ENCODE measurements at regions not wholly inside any gene's neighbourhood (a gene's known extent, or its start where the extent isn't known, plus 50 kb on each side); places are given as distances from the start of the nearest gene placed in this dataset.
"Not testable (repeated sequence)": the region's sequence is repeated elsewhere in the genome, so short reads cannot be mapped to it uniquely, and the experiment has no call there.

DNA sequence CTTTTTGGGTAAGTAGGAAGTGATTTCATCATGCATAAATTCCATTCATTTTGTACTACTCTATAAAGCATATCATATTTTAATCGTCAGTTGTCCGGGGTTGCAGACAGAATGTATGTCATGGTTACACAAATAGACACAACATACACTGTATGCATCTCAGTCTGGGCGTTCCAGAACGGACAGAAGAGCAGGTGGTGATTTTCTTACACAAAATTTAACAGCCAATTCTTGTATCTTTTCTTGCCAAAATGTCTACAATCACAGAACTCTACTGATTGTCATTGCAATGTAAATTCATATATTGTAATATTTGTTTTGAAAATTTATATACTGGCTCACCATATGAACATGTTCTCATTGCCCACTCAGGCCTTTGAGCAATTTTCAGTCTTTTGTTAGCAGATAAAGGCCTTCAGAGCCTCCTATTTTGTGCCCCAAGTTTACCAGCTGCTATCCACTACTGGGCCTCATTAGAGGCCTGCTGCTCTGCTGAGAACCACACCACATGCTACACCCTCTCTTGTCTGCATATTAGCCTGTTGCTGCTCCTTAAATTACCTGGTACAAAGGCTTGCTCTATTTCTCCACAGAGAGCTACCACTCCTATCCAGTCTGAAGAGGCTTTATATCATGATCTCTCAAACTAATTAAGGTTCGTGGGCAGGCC is 61.5 kb downstream of the PRDM13 start:
- TF ChIP-seq POLR2A (IDR thresholded peaks at IDR 0.05; ENCODE audit: low read depth, low read length): no peak
- no peak for TF ChIP-seq POLR2AphosphoS5 (IDR thresholded peaks at IDR 0.05; ENCODE audit: low read depth, low read length)
- TF ChIP-seq TAF1 (IDR thresholded peaks at IDR 0.05; ENCODE audit: borderline replicate concordance, low read depth, low read length): no peak
- FAIRE-seq (no peak), DNase-seq (ENCODE audit: insufficient read length) (no peak)

DNA sequence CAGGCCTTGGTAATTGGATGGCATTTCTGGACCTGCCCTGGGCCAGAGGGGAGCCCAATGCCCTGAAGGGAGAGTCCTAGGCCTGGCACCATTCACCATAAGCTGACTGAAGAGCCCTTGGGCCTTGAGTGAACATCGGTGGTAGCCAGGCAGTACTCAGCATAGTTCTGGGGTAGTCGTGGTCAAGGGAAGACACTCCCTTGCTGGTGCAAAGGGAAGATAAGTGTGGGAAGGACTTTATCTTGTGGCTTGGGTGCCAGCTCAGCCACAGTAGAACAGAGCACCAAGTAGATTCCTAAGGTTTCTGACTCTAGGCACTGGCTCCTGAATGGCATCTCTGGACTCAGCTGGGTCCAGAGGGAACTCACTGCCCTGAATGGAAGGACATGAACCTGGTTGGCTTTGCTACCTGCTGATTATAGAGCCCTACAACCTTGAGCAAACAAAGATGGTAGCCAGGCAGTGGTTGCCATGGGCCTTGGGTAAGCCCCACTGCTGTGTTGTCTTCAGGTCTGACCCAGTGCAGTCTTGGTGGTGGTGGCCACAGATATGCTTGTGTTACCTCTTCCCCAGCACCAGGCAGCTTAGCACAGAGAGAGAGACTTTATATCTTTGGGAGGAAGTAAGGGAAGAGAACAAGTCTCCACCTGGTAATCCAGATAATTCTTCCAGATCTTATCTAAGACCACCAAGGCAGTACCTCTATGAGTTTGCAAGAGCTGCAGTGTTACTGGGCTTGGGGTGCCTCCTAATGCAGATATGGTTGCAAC is 83.5 kb downstream of the PRDM13 start:
- FAIRE-seq: no peak
- TF ChIP-seq TAF1 (IDR thresholded peaks at IDR 0.05; ENCODE audit: borderline replicate concordance, low read depth, low read length) (no peak), POLR2AphosphoS5 (IDR thresholded peaks at IDR 0.05; ENCODE audit: low read depth, low read length) (no peak), POLR2A (IDR thresholded peaks at IDR 0.05; ENCODE audit: low read depth, low read length) (no peak)
- DNase-seq (ENCODE audit: insufficient read length): no peak

DNA sequence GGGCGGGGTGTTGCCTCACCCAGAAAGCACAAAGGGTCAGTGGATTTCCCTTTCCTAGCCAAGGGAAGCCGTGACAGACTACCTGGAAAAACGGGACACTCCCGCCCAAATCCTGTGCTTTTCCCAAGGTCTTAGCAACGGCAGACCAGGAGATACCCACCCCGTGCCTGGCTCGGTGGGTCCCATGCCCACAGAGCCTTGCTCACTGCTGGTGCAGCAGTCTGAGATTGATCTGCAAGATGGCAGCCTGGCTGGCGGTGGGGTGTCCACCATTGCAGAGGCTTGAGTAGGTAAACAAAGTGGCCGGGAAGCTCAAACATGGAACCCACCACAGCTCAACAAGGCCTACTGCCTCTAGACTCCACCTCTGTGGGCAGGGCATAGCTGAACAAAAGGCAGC is 95.7 kb downstream of the PRDM13 start:
- not testable (repeated sequence) for DNase-seq (ENCODE audit: insufficient read length); FAIRE-seq

DNA sequence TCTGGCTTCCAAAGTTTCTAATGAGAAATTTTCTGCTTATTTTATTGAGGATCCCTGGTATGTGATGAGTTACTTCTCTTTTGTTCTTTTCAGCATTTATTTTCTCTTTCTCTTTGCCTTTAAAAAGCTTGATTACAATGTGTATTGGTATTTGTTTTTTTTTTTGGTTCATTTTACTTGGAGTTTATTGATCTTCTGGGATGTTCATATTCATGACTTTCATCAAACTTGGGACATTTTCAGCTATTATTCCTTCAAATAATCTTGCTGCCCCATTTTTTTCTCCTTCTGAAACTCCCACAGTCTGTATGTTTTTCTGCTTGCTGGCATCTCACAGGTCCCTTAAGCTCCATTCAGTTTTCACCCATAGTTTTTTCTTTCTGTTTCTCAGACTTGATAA is 102.4 kb downstream of the PRDM13 start:
- DNase-seq (ENCODE audit: insufficient read length) (no peak), FAIRE-seq (no peak)
- TF ChIP-seq POLR2AphosphoS5 (IDR thresholded peaks at IDR 0.05; ENCODE audit: low read depth, low read length): no peak

DNA sequence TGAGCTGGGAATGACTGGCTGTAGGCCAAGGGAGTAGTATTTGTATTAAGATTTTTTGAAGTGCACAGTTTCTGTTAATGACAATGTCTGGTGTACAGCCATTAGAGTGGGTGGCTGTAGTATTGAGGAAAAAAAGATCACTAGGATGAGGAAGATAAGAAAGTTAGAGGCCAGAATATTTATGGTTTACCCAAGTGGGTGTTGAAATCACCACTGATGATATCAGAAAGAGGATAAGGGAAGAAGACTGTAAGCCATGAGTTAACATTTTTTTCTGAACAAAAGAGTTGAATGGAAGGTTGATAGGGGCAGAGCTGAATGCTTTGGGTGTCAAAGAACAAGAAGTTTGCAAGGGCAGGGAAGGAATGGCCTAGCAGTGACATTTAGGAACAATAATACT is 104.7 kb downstream of the PRDM13 start:
- TF ChIP-seq POLR2A (IDR thresholded peaks at IDR 0.05; ENCODE audit: low read depth, low read length): no peak
- no peak for TF ChIP-seq POLR2AphosphoS5 (IDR thresholded peaks at IDR 0.05; ENCODE audit: low read depth, low read length)
- TF ChIP-seq TAF1 (IDR thresholded peaks at IDR 0.05; ENCODE audit: borderline replicate concordance, low read depth, low read length): no peak
- DNase-seq (ENCODE audit: insufficient read length) (no peak), FAIRE-seq (no peak)

DNA sequence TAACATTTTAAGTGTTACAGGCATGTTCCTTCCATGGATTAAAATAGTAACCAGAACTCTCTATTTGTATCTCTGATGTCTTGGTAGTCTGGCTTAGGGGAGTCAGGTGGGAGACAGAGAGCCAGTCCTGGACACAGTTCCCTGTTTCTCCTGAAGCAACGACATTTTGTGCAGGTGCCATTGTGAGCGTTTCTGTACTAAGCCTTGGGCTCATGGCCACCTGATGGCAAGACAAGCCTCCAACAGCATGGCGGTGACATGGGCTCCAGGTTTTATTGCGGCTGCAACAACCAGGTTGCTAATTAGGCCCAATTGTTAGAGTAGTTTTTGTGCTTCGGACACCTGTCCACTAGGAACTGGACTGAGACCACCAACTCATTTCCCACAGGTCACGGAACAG is 105.3 kb downstream of the PRDM13 start:
- DNase-seq (ENCODE audit: insufficient read length): no peak
- TF ChIP-seq TAF1 (IDR thresholded peaks at IDR 0.05; ENCODE audit: borderline replicate concordance, low read depth, low read length) (no peak), POLR2A (IDR thresholded peaks at IDR 0.05; ENCODE audit: low read depth, low read length) (no peak), POLR2AphosphoS5 (IDR thresholded peaks at IDR 0.05; ENCODE audit: low read depth, low read length) (no peak)
- FAIRE-seq: no peak

DNA sequence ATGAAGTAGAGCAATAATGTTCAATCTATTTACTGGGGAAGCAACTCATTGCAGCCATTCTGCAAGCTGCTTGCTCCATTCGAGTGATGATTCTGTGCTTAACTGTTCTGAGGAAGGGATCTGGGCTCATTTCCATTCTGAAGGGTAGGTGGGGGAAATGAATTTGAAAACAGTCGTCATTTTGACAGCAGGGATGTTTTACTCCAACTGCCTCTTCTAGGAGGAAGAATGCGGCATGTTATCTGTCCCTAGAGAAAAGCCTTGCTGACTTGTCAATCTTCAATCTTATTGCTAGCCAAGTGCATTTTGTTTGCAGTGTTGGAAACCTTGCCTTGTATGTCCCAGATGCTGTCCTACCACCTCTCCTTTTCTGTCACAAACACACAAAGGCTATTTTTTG is 105.9 kb downstream of the PRDM13 start:
- FAIRE-seq: no peak
- DNase-seq (ENCODE audit: insufficient read length): no peak

DNA sequence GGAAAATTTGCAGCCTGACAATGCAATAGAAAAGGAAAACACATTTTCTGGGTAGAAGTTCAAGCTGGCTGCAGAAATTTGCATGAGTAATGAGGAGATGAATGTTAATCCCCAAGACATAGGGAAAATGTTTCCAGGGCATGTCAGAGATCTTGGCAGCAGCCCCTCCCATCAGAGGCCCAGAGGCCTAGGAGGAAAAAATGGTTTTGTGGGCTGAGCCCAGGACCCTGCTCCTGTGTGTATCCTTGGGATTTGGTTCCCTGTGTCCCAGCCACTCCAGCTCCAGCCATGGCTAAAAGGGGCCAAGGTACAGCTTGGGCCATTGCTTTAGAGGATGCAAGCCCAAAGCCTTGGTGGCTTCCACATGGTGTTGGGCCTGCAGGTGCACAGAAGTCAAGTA is 115.4 kb downstream of the PRDM13 start:
- not testable (repeated sequence) for DNase-seq (ENCODE audit: insufficient read length); FAIRE-seq

More for the DNA sequence above, 105.9 kb downstream of the PRDM13 start:
- TF ChIP-seq POLR2AphosphoS5 (IDR thresholded peaks at IDR 0.05; ENCODE audit: low read depth, low read length) (no peak), TAF1 (IDR thresholded peaks at IDR 0.05; ENCODE audit: borderline replicate concordance, low read depth, low read length) (no peak), POLR2A (IDR thresholded peaks at IDR 0.05; ENCODE audit: low read depth, low read length) (no peak)

DNA sequence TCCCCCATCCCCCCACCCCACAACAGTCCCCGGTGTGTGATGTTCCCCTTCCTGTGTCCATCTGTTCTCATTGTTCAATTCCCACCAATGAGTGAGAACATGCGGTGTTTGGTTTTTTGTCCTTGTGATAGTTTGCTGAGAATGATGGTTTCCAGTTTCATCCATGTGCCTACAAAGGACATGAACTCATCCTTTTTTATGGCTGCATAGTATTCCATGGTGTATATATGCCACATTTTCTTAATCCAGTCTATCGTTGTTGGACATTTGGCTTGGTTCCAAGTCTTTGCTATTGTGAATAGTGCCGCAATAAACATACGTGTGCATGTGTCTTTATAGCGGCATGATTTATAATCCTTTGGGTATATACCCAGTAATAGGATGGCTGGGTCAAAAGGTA is 123.6 kb downstream of the PRDM13 start:
- not testable (repeated sequence) for DNase-seq (ENCODE audit: insufficient read length); FAIRE-seq

DNA sequence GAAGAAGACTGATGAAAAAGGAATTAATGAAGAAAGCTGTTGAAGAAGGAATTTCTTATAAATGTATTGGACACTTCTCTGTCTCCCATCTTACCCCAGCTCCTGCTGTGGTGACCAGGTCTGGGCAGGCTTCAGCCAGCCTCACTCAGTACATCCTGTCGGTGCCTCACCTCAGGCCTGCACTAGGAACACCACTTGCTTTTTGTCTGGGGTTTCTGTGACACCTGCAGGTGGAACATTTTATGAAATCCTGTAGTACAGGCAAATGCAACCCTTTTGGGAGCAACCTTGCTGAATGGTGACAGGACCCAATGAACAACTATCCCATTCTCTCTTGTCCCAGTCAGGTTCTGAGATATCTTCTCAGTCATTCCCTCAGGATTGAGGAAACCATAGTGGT is 129.7 kb downstream of the PRDM13 start:
- DNase-seq (ENCODE audit: insufficient read length): no peak
- no peak for TF ChIP-seq POLR2AphosphoS5 (IDR thresholded peaks at IDR 0.05; ENCODE audit: low read depth, low read length)
- TF ChIP-seq POLR2A (IDR thresholded peaks at IDR 0.05; ENCODE audit: low read depth, low read length): no peak
- no peak for TF ChIP-seq TAF1 (IDR thresholded peaks at IDR 0.05; ENCODE audit: borderline replicate concordance, low read depth, low read length)
- FAIRE-seq: peak; percentile 5

DNA sequence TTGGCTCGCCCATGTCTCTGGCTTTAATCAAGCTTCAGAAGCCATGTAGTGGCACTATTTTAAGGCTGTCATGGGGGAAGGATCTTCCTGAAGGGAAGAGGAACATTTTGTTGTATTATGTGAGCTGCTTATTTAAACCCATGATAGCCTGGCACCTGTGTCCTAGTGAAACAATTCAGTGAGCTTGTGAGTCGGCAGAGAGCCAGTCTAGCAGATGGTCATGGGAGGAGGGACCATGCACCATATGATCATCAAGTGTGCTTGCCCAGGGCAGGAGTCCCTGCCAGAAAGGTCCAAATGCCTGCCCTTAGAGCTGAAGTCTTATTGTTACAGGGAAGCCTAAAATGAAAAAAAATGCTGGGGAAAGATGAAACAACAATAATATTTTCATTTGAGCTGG is 132.9 kb downstream of the PRDM13 start:
- TF ChIP-seq POLR2AphosphoS5 (IDR thresholded peaks at IDR 0.05; ENCODE audit: low read depth, low read length): no peak
- no peak for TF ChIP-seq TAF1 (IDR thresholded peaks at IDR 0.05; ENCODE audit: borderline replicate concordance, low read depth, low read length)
- no peak for TF ChIP-seq POLR2A (IDR thresholded peaks at IDR 0.05; ENCODE audit: low read depth, low read length)
- FAIRE-seq (no peak), DNase-seq (ENCODE audit: insufficient read length) (no peak)

DNA sequence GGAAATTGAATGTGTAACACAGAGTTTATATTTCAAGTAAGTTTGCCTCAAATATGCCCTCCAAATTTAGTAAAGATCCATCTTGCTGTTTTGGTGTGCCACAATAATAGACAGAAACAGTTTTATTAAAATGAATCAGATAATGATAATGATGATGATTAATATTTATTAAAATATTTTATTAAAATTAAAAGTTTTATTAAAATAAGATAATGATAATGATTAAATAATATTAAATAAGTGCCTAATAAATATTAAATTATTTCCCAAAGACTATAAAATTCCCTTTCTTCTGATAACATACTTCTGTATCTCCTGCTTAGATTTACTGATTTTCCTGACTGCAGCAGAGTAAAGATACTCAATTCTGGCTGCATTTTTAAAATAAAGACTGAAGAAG is 134.5 kb downstream of the PRDM13 start:
- DNase-seq (ENCODE audit: insufficient read length): no peak
- TF ChIP-seq POLR2AphosphoS5 (IDR thresholded peaks at IDR 0.05; ENCODE audit: low read depth, low read length) (no peak), TAF1 (IDR thresholded peaks at IDR 0.05; ENCODE audit: borderline replicate concordance, low read depth, low read length) (no peak), POLR2A (IDR thresholded peaks at IDR 0.05; ENCODE audit: low read depth, low read length) (no peak)
- no peak for FAIRE-seq

DNA sequence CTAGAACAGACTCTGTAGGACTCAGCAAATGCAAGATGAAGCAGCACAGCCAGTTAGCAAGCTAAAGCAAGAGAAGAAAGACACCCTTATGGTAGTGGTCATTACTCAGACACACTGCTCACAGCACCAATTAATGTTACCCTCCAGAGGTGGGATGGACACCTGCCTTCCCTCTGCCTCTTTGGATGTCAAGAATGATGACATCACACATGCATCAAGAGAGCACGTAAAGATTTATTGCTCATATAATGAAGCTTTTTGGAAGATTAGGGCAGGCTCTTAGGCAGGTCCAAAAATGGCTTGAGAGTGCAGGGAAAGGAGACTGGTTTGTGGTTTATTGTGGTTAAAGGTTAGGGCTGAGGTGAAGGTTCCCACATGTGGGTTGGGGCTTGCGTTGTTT is 137.0 kb downstream of the PRDM13 start:
- no peak for DNase-seq (ENCODE audit: insufficient read length)
- no peak for TF ChIP-seq POLR2A (IDR thresholded peaks at IDR 0.05; ENCODE audit: low read depth, low read length)
- no peak for TF ChIP-seq POLR2AphosphoS5 (IDR thresholded peaks at IDR 0.05; ENCODE audit: low read depth, low read length)
- TF ChIP-seq TAF1 (IDR thresholded peaks at IDR 0.05; ENCODE audit: borderline replicate concordance, low read depth, low read length): no peak
- FAIRE-seq: no peak
